GM18511 (cell line): ENCODE measurements at regions not wholly inside any gene's neighbourhood (a gene's known extent, or its start where the extent isn't known, plus 50 kb on each side); places are given as distances from the start of the nearest gene placed in this dataset.

Experiments used
- ATAC-seq: cut with Tn5 transposase; IDR thresholded peaks from one replicate; pipeline ENCODE4 v1.9.1; 2021; ENCODE audit warnings: mild to moderate bottlenecking, moderate library complexity; ENCODE audit not compliant: unreplicated experiment

DNA sequence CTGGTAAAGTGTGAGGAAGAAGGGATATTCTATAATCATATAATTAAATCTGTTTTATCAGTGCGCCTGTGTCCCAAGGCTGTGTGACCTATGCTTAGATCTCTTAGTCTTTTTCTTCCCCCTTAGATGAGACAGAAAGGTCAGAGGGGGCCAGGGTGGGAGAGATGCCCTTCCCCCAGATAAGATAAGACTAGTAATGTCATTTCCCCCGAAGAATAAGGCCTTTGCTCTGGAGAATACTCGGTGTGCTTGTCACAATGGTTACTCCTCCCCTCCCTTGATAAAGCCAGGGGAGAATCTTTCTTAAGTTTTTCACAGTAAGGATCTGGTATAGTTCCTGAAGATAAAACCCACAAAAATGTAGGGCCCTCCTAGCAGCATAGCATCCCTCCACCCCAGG, 1041.8 kb downstream of the SORCS3 start:
- ATAC-seq = no peak

DNA sequence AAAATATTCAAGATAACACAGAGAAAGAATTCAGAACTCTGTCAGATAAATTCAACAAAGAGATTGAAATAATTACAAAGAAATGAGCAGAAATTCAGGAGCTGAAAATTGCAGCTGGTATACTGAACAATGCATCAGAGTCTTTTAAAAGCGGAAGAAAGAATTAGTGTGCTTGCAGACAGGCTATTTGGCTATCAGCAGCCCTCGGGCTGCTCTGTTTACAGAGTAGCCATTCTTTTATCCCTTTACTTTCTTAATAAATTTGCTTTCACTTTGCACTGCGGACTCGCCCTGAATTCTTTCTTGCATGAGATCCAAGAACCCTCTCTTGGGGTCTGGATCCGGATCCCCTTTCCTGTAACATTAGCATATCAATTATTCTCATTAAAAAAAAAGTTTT, 1040.0 kb downstream of the SORCS3 start:
- ATAC-seq = no peak

DNA sequence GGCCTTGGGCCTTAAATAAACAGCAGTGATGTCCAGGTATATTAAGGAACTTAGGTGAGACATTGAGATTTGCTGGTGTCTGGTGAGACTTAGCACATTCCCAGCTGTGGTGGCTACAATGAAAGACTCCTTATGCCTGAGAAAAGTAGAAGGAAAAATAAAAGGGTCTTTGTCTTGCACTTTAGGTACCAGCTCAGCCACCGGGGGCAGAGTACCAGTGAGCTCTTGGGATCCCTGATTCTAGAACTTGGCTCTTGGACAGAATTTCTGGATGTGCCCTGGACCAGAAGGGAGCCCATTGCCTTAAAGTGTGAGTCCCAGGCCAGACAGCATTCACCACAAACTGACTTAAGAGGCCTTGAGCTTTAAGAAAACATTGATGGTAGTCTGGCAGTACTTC, 1038.7 kb downstream of the SORCS3 start:
- ATAC-seq = no peak

DNA sequence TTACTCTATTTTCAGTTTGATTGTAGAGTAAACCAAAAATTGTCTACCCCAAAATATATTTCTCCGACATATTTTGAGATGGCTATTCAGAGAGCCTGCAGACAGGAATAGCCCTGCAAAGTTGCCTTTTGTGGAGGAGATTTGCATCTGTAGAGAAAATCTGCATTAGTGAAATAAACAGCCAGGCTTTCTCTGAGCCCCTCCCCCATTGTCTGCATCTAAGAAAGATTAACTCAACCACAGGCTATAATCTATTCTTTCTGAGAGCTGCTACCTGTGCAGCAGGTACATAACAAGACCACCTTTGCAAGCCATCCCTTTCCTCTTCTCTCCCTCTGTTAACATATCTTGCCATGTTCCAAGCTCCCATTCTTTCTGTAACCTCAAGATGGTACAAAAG, 1034.2 kb downstream of the SORCS3 start:
- no peak for ATAC-seq

DNA sequence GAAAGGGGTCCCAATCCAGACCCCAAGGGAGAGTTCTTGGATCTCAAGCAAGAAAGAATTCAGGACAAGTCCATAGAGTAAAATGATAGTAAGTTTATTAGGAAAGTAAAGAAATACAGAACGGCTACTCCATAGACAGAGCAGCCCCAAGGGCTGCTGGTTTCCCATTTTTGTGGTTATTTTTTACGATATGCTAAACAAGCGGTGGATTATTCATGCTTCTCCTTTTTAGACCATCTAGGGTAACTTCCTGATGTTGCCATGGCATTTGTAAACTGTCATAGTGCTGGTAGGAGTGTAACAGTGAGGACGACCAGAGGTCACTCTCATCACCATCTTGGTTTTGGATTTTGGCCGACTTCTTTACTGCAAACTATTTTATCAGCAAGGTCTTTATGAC, 1033.4 kb downstream of the SORCS3 start:
- no peak for ATAC-seq

DNA sequence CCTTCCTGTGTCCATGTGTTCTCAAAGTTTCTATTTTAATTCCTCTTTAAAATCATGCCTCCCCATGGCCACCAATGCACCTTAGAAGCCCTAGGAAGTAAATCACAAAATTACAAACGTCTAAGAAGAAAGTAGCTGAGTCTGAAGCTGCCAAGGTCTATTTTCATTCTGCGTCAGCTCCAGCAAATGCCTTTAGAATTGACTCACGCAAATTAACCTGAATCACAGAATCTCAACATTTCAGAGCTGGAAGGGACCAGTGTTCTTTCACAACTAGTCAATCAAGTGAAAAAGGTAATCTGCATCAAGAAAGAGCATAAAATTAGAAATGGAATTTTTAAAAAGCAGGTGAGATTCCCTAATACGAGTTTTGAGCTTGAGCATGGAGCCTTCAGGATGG, 1017.6 kb downstream of the SORCS3 start:
- ATAC-seq = no peak

DNA sequence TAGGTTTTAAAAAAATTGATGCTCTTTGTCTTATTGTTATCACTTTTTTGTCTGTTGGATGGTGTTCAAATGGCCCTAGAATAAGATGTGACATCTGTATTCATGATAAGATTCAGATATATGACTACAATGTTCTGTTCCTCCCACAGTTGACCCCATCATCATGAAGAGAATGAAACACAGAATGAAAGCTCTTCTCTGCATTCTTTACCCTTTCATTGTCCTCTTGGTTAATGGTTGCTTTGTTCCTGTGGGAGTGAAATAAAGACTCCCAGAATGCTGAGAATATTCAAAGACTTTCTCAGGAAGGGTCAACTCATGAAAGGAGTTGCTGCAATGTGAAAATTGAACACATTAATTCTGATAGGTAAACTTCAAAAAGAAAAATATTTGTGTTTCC, 1015.8 kb downstream of the SORCS3 start:
- ATAC-seq = no peak

DNA sequence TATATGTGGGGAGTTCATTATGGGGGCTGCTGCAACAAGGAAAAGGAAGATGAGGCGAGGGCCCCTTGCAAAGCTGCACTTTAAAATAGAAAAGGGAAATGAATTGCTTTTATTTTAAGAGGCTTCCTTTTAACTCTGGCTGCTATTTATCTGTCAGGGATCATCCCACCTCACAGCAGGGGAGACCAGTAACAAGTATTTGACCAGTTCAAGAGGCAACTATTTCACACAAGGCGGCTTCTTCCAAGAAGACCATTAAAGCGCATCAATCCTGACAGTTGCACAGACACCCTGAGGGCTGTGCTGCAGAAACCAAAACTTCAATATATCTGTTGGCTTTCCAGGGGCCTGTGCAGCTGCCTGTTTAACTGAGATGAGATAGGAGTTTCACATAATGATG, 1009.2 kb downstream of the SORCS3 start:
- ATAC-seq = no peak

DNA sequence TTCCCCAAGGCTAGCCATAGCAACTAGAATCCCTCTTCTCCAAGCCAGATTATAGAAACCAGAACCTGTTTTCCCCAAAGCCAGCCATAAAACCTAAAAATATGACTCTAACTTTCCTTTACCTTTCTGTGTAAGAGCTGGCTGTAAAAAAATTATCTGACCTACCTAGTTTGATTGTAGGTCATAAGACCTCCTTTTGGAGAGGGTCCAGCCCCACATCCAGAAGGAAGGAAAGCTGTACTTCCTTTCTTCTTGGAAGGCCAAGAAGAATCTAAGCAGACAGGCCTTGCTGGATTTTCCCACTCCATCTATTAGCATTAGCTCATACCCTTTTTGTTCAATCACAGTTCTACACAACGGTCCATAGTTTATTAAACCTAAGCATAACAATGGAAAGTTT, 1006.3 kb downstream of the SORCS3 start:
- ATAC-seq = no peak

DNA sequence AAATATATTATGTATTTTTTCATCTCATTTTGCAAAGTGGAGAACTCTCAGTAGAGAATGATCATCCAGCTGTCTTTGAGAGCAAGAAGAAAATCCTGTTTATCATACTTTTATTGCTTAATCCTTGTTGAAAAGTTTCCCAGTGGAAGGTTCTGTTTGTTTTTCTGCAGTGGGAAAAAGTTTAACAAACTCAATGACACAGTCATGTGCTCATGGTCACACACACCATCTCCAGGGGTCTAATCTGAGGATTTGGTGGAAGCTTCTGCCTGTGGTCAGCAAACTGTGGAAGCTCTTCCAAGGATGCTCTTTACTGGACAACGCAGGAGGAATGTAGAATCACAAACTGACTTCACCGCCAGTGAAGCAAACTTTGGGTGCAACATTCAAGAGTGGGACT, 1003.9 kb downstream of the SORCS3 start:
- ATAC-seq = no peak

DNA sequence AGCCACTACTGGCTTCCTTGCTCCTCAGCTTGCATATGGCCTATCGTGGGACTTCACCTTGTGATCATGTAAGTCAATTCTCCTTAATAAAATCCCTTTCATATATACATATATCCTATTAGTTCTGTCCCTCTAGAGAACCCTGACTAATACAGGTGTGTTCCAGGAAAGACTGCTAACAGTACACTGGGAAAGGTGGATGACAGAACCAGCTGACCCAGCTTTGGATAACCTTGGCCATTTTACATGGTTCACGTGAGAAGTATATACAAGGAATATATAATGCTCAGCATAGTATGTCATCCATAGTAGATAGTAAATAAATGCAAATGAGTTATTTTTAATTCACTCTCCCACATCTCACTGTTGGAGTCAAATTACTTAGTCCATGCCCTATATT, 1003.5 kb downstream of the SORCS3 start:
- ATAC-seq = no peak

DNA sequence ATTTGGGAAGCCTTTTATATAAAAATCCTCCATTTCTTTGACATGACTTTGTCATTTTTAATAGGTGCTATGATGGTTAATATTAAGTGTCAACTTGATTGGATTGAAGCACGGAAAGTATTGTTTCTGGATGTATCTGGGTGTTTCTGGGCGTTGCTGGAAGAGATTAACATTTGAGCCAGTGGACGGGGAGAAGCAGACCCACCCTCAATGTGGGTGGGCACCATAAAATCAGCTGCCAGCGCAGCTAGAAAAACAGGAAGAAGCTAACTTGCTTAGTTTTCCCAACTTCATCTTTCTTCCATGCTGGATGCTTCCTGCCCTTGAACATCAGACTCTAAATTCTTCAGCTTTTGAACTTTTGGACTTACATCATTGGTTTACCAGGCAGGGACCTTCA, 1003.0 kb downstream of the SORCS3 start:
- ATAC-seq = no peak

DNA sequence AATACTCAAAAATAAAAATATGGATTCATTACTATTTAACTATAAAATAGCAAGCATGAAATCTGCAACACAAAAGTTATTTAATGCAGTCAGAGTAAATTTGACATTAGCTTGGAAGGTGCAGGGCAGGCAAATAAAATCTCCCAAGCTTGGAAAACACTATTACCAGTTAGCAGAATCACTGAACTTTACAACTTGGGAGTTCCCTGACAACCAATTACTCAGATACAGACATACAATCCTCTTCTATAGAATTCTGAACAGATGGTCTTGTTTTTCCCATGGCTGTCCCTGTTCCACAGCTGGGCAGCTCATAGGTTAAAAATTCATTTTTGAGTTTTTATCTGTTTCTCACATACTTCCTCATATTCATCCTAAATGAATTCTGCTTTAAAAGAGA, 1002.6 kb downstream of the SORCS3 start:
- no peak for ATAC-seq

DNA sequence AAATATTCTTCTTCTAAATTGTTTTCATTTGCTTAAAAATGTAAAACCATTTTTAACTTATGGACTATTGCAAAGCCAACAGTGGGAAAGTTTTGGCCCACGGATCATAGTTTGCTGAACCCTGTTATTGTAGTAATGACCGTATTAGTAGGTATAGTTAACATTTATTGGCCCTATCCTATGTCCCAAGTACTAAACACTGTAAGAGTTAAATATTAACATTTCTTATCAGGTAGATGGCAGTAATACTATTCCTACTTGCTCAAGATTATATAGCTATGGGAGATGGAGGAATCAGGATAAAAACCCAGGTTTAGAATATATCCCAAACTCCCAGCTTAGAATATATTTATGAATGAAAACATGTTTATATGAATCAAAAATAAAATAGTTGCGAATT, 993.2 kb downstream of the SORCS3 start:
- no peak for ATAC-seq

DNA sequence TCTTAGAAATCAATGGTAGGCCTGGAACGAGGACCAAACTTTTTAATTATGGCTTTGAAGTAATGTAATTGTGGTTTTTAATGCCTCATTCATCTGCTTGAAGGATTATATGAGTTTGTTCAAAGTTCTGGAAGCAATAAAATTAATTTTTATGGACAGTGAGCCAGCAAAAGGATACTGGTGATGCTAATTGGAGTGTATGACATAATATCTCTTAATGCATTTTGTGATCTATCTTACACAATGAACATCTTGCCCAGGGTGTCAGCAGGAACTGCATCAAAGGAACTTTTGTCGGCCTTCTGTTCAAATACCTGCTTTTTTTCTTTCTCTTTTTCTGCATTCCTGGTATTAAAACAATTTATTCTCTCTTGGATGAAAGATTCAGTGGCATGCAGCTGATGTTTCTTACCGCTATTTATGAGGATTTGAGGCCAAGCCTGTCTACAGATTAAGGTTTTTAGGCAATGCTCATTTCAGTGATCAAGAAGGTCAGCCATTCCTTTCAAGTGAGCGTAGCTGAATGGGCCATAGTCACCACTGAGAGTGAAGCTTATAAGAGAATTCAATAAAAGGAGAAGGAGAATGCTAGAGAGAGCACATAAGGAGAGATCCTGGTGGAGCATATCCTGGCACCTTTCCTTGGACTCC, 974.8 kb downstream of the SORCS3 start:
- no peak for ATAC-seq

DNA sequence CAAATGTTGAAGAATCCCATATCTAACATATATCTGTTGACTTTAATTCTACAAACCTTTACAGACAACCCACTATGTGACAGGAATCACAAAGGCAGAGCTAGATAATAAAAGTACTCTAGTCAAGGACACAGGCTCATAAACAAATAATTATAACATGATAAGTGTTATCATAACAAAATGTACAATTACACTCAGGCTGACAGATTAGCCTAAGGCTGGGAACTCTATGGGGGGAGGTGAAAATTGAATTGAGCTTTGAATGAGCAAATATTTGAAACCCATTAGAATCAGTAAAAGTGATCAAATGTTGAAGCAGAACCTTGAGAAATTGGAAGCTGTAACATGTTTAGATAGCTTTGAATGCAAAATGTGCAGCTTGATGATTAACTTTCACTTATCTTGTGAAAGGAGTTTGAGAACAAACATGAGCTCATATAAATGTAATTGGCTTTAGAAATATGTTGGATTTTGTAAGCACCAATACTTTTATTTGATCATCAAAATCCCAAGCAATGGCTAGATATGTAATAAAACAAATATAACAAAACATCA, 970.2 kb downstream of the SORCS3 start:
- ATAC-seq = no peak

DNA sequence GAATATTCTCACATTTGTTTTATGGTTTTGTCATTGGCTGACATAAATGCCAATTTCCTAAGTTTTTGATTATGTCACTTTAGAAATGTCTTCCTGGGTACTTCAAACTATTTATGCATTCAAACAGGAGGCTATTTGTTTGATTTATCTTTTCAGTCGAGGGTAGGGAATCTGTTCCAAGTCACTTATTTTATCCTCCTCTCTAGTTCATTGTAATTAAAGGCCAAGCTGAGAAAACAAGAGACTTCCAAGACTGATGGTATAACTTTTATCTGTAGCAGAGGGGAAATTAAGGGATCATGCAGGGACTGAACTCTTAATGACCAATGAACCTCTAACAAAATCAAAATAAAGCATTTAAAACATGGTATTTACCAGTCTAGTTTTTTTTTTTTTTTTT, 968.4 kb downstream of the SORCS3 start:
- ATAC-seq = no peak

DNA sequence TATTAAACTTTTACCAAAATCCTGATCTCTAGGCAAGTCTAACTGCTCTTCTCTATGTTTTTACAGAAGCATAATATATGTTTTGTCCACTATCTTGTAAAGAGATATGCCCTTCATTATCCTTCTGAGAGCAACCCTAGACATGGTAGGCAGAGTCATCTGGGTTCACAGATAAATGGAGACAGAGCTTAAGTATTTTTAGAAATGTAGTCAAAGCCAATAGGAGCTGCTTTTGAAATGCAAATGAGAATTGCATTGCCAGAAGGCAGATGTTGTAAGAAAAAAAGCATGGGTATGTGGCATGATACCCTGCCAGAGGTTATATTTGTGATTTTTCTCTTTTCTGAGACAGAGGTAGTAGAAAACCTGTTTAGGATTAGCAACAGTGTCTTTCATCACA, 964.8 kb downstream of the SORCS3 start:
- no peak for ATAC-seq

DNA sequence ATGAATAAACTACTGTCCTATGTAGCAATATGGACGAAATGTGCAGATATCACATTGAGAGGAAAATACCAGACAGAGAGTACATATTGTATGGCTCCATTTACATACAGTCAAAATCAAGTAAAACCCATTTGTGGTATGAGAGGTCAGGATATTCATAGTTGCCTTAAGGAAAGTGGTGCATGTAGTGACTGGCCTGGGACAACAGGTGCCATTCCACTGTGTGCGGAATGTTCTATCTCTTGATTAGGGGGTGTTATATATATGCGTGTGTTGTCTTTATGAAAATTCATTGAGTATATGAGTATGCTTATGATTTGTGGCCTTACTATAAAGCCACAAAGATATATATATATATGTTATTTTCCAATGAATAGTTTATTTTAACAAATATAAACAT, 964.0 kb downstream of the SORCS3 start:
- ATAC-seq = no peak

DNA sequence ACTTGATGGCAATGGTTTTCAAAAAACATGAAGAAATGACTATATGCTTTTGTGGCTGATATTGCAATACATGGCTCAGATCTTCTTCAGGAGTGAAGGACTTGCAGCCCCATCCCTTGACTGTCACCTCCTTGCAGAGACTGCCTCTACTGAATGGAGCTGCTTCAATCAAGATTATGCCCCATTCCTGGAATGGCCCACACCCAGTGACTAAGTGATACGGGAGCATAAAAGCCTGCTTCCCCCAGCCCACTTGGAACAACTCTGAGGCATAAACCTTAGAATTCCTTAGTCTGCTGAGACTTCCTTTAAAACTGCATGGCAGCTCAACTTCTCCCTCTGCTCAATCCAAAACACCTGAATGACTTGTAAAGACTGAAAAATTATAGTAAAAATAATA, 957.1 kb downstream of the SORCS3 start:
- ATAC-seq = no peak

DNA sequence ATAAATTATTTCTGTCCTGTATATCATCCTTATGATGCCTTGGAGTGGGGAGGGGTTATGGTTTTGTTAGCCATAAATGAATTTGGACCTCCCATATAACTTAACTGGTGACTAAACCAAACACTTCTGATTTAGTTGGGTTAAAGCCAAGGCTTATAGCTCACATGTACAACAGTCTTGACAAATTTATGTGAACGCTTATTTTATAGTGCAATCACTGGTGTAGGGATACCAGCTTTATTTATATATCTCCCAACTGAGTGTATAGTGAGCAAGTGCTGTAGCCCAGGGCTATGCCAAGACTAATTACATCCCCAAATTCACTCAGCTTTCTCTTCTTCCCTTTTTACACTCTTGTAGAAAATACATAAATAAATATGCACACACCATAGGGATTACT, 956.2 kb downstream of the SORCS3 start:
- no peak for ATAC-seq

DNA sequence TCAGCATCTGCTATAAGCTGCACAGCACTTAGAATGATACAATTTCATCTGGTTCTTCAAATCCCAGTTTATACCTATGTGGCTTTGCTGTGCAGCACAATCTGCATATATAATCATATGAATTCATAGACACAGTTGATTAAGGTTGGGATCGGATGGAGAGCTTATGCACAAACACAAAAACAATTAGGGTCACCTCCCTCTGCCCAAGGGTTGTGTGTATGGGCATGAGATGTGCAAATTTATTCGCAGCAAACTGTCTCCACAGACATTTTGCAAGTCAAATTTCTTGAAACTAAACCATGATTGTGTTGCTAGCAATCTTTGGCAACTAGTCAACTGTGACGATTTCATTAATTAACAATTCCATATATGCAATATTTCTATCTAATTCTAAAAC, 955.7 kb downstream of the SORCS3 start:
- no peak for ATAC-seq

DNA sequence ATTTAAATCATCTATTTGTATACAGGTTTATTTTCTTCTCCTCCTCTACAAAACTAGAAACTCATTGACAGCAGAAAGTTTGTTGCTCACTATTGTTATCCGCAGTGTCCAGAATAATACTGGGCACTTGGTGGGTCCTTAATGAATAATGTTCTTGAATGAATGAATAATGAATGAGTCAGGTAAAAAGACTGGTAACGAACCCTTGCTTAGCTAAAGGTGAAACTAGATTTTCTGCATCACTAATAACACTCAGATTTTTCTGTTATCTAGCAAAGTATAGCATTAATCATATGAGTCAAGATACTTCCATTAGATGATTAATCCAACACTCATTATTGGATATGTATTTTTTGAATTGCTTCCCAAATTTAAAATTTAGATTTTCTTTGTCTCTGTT, 953.2 kb downstream of the SORCS3 start:
- ATAC-seq = no peak
